ENCODE measurements at regions not wholly inside any gene's neighbourhood (a gene's known extent, or its start where the extent isn't known, plus 50 kb on each side); places are given as distances from the start of the nearest gene placed in this dataset.

DNA sequence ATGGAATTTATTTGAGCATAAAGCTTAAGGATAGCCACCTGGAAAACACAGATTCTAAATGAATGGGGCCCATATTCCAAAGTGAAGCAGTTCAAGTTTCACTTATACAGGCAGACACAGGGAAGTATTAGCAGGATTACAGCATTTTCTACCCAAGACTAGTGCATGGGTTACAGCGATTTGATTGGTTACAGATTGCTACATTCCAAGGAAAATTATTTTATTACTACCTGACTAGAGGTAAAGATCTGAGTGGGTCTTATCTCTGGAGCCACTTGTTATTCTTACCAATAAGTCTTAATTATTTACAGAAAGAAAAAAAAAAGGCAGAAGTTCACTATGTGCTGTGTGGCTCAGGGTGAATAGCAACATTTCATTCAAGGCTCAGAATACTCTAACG lies 87.4 kb upstream of the ITGB1 start:
- no peak for TF ChIP-seq MYNN (tag by site-specific recombination; IDR thresholded peaks at IDR 0.05; ENCODE audit: borderline replicate concordance)
- H3K36me3 ChIP-seq (ENCODE audit: control insufficient read depth in 2 of 2, insufficient read depth in 1 of 2, low read length in 2 of 2) = no peaks in the 10 kb centered on the region
- ChIA-PET CTCF (interaction anchor here (0.5 kb wide), 1 partner anchor 28 kb away, joined by 3 read pairs; no protein-coding TSS in a partner anchor), POLR2A (no interaction called here)
- no peak overlapping the region for H3K27ac ChIP-seq (ENCODE audit: extremely low read depth, low read depth, low read length)
- H3K4me1 ChIP-seq (ENCODE audit: control insufficient read depth, insufficient read depth, low read length) = no peaks in the 10 kb centered on the region
- H3K9me3 ChIP-seq (ENCODE audit: control insufficient read depth, insufficient read depth, low read depth, low read length) = no peaks in the 10 kb centered on the region
- no peak overlapping the region for H3K4me3 ChIP-seq (ENCODE audit: low read depth, low read length)

GRCh38 chr10:33042565-33042964 lies 84.5 kb upstream of the ITGB1 start:
- CTCF ChIA-PET = no interaction called here
- no peak for TF ChIP-seq ZNF211 (tag by site-specific recombination; IDR thresholded peaks at IDR 0.05; ENCODE audit: low read depth)
- TF ChIP-seq, protein P1, sequence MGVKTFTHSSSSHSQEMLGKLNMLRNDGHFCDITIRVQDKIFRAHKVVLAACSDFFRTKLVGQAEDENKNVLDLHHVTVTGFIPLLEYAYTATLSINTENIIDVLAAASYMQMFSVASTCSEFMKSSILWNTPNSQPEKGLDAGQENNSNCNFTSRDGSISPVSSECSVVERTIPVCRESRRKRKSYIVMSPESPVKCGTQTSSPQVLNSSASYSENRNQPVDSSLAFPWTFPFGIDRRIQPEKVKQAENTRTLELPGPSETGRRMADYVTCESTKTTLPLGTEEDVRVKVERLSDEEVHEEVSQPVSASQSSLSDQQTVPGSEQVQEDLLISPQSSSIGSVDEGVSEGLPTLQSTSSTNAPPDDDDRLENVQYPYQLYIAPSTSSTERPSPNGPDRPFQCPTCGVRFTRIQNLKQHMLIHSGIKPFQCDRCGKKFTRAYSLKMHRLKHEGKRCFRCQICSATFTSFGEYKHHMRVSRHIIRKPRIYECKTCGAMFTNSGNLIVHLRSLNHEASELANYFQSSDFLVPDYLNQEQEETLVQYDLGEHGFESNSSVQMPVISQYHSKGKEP (tag by site-specific recombination; IDR thresholded peaks at IDR 0.05) = no peak
- TF ChIP-seq SALL2 (tag by site-specific recombination; IDR thresholded peaks at IDR 0.05; ENCODE audit: borderline replicate concordance) = no peak
- TF ChIP-seq PRDM10 (tag by site-specific recombination; IDR thresholded peaks at IDR 0.05) = no peak
- no peak for TF ChIP-seq ZNF621 (tag by site-specific recombination; IDR thresholded peaks at IDR 0.05)
- TF ChIP-seq, protein P2, sequence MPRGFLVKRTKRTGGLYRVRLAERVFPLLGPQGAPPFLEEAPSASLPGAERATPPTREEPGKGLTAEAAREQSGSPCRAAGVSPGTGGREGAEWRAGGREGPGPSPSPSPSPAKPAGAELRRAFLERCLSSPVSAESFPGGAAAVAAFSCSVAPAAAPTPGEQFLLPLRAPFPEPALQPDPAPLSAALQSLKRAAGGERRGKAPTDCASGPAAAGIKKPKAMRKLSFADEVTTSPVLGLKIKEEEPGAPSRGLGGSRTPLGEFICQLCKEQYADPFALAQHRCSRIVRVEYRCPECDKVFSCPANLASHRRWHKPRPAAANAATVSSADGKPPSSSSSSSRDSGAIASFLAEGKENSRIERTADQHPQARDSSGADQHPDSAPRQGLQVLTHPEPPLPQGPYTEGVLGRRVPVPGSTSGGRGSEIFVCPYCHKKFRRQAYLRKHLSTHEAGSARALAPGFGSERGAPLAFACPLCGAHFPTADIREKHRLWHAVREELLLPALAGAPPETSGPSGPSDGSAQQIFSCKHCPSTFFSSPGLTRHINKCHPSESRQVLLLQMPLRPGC (tag by site-specific recombination; IDR thresholded peaks at IDR 0.05) = no peak
- TF ChIP-seq ZNF558 (tag by site-specific recombination; IDR thresholded peaks at IDR 0.05) = no peak
- no peak for TF ChIP-seq REPIN1 (tag by site-specific recombination; IDR thresholded peaks at IDR 0.05; ENCODE audit: low read depth)
- TF ChIP-seq ZNF184 (tag by site-specific recombination; IDR thresholded peaks at IDR 0.05) = no peak
- TF ChIP-seq SCRT2 (tag by site-specific recombination; IDR thresholded peaks at IDR 0.05) = no peak
- no peak for TF ChIP-seq ZXDB (tag by site-specific recombination; IDR thresholded peaks at IDR 0.05)
- no peak for TF ChIP-seq ZNF776 (tag by site-specific recombination; IDR thresholded peaks at IDR 0.05; ENCODE audit: borderline replicate concordance)
- no peak for TF ChIP-seq ZNF48 (tag by site-specific recombination; IDR thresholded peaks at IDR 0.05)
- TF ChIP-seq, protein P3, sequence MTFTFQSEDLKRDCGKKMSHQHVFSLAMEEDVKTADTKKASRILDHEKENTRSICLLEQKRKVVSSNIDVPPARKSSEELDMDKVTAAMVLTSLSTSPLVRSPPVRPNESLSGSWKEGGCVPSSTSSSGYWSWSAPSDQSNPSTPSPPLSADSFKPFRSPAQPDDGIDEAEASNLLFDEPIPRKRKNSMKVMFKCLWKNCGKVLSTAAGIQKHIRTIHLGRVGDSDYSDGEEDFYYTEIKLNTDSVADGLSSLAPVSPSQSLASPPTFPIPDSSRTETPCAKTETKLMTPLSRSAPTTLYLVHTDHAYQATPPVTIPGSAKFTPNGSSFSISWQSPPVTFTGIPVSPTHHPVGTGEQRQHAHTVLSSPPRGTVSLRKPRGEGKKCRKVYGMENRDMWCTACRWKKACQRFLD (tag by site-specific recombination; IDR thresholded peaks at IDR 0.05) = no peak
- no peak for TF ChIP-seq SCRT1 (tag by site-specific recombination; IDR thresholded peaks at IDR 0.05; ENCODE audit: borderline replicate concordance)
- TF ChIP-seq, protein P4, sequence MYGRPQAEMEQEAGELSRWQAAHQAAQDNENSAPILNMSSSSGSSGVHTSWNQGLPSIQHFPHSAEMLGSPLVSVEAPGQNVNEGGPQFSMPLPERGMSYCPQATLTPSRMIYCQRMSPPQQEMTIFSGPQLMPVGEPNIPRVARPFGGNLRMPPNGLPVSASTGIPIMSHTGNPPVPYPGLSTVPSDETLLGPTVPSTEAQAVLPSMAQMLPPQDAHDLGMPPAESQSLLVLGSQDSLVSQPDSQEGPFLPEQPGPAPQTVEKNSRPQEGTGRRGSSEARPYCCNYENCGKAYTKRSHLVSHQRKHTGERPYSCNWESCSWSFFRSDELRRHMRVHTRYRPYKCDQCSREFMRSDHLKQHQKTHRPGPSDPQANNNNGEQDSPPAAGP (tag by site-specific recombination; IDR thresholded peaks at IDR 0.05) = no peak
- H3K27ac ChIP-seq (ENCODE audit: extremely low read depth, low read depth, low read length) = no peak overlapping the region
- H3K4me3 ChIP-seq (ENCODE audit: low read depth, low read length) = no peak overlapping the region
- no peaks in the 10 kb centered on the region for H3K4me1 ChIP-seq (ENCODE audit: control insufficient read depth, insufficient read depth, low read length)
- no peaks in the 10 kb centered on the region for H3K9me3 ChIP-seq (ENCODE audit: control insufficient read depth, insufficient read depth, low read depth, low read length)
- POLR2A ChIA-PET = no interaction called here
- no peaks in the 10 kb centered on the region for H3K36me3 ChIP-seq (ENCODE audit: control insufficient read depth in 2 of 2, insufficient read depth in 1 of 2, low read length in 2 of 2)

All from HEK293 (cell line).